GM19463 (cell line): ENCODE measurements at regions not wholly inside any gene's neighbourhood (a gene's known extent, or its start where the extent isn't known, plus 50 kb on each side); places are given as distances from the start of the nearest gene placed in this dataset.

Source experiments
- ATAC-seq: cut with Tn5 transposase; IDR thresholded peaks from one replicate; pipeline ENCODE4 v1.9.1; 2021; ENCODE audit warnings: mild to moderate bottlenecking, moderate library complexity; ENCODE audit not compliant: unreplicated experiment

DNA sequence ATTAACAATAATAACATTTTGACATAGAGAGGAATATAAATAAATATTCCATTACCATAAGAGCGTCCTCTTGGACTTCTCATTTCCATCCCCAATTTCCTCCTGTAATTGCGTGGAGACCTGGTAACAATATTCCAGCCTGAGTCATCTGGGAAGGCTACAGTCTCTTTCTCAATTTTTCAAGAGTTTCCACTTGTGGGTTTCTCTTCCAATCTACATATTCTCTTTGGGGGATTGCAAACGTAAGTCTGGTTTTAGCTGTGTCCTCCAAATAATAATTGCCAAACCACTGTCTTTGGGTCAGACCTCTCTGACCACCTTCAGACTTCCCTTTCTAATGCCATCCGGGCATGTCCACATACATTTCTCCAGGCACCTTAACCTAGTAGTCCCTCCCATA lies 124.5 kb upstream of the USP24 start:
- no peak for ATAC-seq

DNA sequence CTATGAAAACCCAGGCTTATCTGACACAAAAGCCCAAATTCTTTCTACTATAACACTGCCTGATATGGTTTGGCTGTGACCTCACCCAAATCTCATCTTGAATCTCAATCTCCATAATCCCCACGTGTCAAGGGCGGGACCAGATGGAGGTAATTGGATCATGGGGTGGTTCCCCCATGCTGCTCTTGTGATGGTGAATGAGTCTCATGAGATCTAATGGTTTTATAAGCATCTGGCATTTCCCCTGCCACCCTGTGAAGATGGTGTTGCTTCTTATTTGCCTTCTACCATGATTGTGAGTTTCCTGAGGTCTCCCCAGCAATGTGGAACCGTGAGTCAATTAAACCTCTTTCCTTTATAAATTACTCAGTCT lies 123.3 kb upstream of the USP24 start:
- no peak for ATAC-seq

DNA sequence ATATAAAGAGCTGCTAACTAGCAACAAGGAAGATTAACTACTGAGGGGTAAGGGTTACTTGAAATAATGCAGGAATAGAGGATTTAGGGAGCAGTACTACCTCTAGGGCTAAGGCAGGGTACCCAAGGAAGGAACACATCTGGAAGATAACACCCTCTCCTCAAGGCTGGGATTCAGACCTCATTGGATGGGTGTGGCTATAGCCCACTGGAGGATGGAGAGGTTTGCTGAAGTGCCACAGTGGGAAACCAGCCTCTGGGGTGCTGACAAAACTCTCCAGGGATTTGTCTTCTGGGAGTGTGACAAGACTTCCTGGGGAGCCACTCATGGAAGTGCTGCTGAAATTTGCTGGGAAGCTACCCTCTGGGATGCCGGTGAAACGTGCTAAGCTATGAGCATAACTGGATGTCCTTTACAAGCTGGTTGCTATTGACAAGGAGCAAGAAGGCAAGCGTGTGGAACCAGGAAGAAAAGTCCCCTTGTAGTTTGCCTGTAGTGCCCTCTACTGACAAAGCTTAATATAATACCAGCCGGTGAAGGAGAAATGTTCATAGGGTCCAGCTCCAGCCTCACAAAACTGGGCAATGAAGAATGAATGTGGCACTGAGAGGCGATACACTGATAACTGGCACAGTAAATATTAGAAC lies 122.8 kb upstream of the USP24 start:
- ATAC-seq: peak; percentile 57

DNA sequence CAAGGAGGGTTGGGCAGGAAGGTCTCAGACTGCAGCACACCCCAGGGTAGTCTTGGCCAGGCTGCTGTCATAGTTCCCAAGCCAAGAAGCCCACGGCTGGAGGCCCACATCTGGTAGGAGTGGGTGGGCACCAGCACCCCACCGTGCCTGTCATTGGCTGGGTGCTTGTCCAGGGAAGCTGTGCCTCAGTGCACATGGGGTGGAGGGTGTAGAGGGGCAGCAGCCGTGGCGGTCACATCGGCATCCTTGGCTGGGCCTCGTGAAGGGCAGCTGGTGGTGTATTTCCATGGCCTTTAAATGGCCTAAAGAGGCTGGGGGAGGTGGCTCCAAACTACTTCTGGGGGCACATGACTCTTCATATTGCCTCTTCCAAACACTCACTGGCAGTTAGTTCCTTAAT lies 119.6 kb upstream of the USP24 start:
- ATAC-seq: no peak

DNA sequence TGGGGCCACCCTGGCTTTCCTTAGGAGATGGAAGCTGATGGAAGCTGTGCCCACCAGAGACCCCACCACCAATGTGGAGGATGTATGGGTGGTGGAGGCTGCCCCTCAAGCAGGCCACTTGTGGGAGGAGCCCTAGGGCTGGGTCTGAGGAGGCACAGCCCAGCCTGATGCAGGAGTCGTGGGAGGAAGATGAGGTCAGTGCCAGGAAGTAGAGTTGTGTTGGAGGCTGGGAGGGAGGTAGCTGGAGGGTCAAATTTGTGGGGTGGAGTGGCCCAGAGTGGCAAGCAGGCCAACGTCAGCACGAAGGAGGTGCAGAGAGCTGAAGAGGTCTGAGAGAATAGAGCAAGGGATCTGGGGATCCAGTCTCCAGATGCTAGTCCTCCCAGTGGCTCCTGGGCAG lies 119.0 kb upstream of the USP24 start:
- ATAC-seq: no peak

DNA sequence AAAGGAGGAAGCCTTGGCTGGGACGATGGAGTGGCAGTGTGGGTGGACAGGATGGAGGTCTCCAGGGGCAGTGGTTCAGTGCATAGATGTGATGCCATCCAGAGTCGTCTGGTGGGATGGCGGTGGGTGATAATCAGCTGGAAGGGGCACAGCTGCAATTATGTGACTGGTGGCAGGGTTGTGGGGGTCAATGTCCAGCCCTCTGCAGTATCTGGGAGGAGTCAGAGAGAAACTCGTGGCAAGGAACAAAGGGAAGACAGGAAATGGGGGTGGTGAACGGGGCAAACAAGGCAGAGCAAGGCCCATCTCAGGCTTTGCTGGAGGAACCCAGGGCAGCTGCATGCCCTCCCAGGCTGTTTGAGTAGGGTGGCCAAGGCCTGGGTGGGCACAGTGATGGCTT lies 118.3 kb upstream of the USP24 start:
- no peak for ATAC-seq

DNA sequence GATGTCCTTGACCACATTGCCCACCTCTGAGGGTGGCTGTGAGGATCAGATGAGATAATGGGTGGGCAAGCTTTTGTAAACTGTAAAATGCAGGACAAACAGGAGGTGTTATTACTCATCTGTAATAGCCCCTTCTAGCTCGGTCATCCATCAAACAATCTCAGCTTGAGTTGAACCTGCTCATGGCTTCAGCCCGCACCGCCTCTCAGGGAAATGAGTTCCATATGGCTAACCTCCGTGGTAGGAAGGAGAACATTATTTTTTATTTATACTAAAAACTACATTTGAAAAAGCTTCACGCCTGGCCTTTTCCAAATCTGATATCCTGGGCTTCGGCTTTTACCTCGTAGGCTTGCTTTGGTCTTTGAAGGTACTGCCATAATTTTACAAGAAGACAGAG lies 116.2 kb upstream of the USP24 start:
- no peak for ATAC-seq

DNA sequence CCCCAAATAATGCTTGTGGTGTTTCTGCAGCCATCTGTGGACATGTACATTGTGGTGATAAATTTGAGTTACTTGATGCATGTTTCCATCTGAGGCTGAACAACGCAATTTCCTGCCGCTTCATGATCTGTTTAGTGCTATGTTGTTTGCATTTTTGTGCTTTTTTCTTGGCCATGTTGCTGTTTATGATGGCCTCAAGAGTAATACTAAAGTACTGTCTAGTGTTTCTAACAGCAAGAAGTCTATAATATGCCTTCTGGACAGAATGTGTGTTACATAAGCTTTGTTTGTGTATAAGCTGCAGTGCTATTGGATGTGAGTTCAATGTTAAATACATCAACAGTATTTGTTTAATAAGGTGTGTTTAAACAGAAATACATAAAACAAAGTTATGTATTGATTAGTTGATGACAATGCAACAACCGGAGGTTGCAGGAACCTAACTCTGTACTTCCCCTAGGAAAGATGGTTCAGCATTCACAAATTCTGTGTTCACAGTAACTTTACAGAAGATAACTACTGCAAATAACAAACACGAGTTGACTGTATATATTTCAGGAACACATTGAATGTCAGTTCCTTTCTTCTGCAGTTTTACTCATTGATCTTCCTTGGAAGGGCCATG lies 114.8 kb upstream of the USP24 start:
- ATAC-seq: no peak

DNA sequence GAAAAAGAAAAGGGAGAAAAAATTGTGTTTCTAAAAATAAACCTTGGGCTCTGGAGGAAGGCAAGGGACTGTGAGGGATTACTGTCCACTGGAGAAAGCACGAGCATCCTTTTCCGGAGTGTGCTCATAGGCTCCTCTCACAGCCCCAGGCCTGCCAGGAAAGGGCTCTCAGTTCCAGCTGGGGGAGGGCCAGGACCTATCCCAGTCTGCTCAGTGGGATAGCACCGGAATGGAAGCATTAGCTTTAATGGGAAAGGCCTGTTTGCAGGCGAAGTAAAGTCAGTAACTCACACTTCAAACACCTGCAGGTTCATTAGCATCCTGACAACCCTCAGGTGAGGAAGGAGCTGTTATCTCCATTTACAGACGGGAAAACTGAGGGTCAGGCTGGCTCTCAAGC lies 113.9 kb upstream of the USP24 start:
- ATAC-seq: no peak

DNA sequence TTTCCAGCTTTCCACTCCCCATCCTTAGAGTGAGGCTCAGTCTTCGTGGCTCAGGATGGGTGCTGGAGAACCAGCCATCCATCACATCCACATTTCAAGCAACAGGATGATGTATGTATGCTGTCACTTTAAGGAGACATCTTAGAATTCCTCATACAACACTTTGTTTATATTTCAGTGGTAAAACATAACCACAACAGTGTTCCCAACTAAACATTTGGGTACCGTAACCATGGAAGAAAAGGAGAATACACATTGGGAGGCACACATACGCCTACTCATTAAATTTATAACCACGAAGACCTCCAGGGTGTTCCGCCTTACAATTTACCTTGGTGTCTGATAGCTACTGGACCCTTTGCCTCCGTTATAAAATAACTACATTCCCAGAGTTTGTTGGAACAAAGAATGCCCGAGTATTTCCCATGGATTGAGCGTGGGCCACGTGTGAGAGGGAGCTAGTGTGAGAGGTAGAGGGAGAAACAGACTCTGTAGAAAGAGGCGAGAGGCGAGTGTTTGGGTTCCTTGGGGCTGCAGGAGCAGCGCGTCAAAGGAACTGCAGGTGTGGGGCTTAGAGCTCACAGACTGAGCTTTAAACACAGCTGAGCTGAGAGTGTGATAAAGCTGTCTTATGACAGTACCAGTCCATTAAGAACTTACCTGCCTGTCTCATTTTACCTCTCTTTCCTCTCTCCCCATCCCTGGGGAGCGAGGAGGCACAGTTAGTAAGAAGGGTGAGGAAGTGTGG lies 111.5 kb upstream of the USP24 start:
- no peak for ATAC-seq

DNA sequence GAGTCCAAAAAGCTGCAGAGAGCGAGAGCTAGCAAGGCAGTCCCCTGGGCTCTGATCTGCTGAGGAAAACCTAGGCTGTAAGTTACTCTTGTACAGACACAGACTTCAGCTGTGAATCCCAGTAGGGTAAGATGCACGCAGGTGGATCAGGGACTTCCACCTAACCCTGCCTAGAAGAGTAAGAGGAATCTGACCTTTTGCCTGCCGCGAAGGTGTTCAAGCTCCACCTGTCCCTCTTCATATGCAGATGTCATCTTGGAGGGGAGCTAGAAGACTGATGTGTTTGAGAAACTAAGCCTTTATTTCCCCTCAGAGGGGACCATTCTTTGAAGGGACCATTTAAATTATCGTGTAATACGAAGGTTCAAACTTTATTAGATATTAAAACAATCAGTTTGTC lies 108.6 kb upstream of the USP24 start:
- no peak for ATAC-seq

DNA sequence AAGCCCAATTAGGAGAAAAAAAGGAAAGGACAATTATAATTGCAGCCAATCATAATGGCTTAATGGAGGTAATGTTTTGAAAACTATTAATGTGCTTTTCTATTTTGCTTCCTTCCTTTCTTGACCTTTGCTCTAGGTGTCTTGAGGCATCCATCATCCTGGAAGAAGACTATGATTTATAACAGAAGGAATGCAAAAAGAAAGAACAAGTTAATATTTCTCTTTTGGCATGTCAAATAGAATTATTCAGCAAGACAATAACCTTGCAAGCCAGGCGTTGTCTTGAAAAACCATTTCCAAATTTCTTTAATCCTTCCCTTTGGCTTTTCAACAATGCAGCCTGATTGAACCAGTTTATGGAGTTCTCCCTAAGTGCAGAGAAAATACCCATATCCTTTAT lies 107.7 kb upstream of the USP24 start:
- no peak for ATAC-seq

DNA sequence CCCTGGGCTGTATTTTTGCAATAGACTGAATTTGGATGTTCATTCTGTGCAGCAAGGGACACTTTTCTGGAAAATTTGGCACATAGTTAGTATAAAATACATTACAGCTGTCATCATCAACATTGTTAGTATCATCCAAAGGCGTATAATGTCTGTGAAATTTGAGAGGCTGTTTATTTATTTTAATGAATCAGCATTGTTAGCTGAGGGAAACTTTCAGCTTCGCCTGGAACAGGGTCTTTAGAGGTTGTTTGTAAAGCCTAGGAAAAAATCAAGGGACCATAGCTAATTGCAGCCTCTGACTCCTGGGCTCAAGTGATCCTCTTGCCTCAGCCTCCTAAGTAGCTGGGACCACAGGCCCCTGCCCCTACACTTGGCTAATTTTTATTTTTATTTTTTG lies 106.8 kb upstream of the USP24 start:
- ATAC-seq: no peak

DNA sequence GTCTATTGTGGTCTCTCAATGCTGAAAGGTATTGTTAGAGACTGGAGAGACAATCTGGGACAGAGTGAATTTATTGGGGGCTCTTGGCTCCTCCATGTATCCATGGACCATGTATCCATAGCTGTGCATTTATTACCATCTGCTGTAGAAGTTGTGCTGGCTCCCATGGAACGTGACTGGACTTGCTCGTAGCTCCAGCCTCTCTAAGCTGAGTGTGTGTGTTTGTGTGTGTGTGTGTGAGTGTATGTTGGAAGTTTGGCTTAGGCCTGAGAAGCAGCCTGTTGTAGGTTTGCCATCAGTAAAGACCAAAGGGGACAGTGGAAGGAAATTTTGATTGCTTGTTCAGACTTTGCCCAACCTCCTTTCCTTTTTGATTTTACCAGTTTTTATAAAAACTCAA lies 105.7 kb upstream of the USP24 start:
- ATAC-seq: no peak

DNA sequence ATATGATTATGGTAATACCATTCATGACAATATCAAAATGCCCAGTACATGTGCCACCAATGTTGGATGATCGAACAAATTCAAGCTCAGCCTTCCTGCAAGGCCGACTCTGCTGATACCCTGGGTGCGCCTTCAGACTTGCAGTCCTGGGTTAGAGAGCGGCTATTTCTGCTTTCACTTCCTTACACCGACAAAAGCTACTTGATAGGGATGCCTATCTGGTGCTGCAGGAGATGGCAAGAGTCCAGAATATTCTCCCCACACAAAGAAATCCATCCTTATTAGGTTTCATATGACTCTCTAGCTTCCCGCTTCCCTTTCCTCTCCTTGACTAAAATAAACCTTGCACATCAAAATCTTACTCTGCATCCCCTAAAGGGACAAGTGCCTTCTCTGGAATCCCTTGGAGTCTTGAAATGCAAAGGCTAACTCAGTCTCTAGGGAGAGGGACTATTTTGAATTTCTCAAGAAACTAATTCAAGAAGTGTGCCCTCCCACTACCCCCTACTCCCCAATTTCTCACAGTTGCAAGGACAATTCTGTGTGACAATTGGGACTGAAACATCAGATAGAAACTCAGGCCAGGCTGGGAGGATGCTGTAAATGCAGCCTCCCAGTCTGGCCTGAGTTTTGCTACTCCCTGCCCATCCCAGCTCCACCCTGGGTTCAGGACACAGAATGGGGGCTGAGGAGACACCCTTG lies 103.1 kb upstream of the USP24 start:
- no peak for ATAC-seq

DNA sequence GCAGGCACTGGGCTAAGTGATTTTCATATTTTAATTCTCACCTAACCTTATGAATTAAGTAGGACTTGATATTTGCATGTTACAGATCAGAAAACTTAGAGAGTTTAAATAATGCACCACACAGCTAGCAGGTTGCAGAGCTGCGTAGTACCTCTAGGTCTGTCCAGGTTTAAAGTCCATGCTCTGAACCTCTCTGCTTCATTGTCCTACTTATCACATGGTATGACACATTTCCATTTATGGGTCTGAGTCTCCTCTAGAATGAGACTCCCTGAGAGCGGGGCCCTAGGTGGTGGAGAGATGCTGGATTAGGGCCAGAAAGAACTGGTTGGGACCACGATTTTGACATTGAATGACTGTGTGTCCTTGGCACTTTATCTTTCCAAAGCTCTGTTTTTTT lies 102.5 kb upstream of the USP24 start:
- ATAC-seq: no peak

DNA sequence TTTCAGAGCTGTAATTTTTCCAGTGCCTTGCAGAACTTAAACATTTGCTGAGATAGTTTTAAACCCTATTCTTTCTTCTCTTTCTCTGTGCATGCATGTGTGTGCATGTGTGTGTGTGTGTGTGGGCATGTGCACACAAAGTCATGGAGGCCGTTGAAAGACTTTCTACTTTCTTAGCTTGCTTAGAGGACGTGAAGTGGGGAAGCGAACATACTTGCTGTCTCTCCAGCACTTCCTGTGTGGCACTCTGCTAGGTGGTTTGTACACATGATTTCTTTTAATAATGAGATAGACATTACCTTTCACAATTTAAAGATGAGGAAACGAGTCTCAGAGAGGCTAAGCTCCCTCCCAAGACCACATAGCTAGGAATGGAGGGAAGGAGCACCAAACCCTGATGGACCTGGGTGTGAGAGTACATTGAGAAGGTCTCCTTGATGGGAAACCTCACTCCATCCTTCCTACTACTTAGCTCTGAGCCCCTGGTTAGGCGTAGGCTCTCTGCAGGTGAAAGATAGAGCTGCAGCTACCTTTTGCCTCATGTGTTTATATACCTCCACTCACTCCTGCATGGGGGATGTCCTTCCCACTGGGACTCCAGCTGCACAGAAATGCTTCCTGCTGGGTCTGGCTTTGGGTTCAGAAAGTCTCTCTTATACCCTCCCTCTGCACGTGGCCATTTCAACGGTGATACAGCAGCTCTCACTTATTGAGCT lies 101.9 kb upstream of the USP24 start:
- no peak for ATAC-seq

DNA sequence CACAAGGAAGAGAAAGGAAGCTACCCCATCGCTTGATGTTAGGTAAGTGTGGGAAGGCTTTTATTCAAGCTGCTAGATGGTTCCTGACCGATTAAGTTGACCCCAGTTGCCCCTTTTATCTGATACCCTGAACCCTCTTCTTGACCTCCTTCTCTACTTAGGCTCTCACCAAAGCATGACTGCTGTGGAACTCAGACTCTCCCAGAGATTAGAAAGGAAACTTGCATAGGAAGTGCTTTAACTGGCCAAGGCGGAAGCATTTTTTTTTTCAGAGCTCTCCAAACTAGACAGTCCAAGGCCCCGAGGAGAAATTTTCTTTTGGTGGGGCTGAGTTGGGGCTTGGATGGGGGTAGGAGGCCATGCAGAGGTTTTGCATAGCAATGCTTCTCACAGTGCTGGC lies 101.3 kb upstream of the USP24 start:
- ATAC-seq: no peak

DNA sequence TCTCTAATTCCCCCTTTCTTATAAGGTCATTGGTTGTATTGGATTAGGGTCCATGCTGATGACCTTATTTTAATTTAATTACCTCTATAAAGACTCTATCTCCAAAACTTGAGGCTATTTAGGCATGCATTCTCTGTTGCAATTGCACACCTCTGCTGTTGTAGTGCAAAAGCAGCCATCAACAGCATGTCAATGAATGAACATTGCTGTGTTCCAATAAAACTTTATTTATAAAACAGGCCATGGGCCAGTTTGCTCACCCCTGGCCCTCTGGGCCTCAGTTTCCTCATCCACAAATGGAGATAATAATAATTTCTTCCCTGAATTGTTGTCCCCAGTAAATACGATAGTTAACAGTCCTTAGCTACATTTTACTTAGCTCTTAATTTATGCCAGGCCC lies 100.4 kb upstream of the USP24 start:
- ATAC-seq: no peak

DNA sequence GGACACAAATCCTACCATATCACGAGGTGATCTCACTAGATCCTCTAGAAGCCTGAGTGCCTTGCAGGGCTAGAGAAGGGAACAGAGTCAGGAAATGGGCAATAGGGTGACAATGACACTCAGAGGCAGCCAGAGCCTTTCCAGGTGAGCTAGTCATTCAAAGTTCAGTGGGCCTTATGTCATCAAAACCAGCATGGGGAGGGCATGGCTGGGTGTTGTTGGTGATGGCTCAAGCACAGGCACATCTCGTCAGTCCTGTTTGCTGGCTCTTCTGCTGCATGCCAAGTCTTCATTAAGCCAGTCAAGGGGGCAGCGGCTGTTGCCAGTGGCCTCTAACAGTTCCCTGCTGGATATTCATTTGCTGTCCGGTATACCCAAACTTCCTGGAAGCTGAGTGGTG lies 99.6 kb upstream of the USP24 start:
- no peak for ATAC-seq

DNA sequence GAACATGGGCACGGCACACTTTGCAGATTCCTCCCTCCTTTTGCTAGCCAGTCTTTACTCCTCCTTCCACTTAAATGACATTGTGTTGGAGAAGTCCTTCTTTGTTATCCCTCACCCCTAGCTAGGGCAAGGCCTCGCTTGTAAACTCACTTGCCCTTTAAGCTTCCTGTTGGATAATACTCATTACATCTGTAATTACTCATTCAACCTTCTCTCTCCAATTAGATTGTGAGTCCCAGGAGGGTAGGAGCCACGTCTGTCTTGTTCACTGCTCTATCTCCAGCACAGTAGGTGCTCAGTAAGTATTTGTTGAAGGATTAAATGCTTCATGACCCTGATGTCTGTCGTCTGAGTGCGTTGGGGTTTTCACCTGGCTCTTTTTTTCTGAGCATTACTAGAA lies 98.7 kb upstream of the USP24 start:
- no peak for ATAC-seq
